H1 (cell line): ENCODE measurements at regions not wholly inside any gene's neighbourhood (a gene's known extent, or its start where the extent isn't known, plus 50 kb on each side); places are given as distances from the start of the nearest gene placed in this dataset.
A peak's percentile ranks its signal among the peaks of the same experiment; 100 is the strongest.

ENCODE experiments used
- CTCF ChIA-PET: fragments of 300-600 bp; sonication (Branson Sonifier 250); formaldehyde crosslinking; loops from one replicate; lab custom pipeline; 2021; ENCODE audit not compliant: partially characterized antibody; lab: Charles Lee
- POLR2A ChIA-PET: fragments of 300-600 bp; sonication (Branson Sonifier 250); formaldehyde crosslinking; loops from one replicate; lab custom pipeline; 2021; ENCODE audit warnings: inconsistent platforms; ENCODE audit not compliant: partially characterized antibody; lab: Charles Lee
- DNase-seq, 2 experiments: peaks; one replicate each; pipeline versions ENCODE4 v3.0.0 to v3.0.0-alpha.2; 2010 to 2022; ENCODE audit warnings: low spot score in 2 of 2, low read depth in 1 of 2, mixed read lengths in 1 of 2
- FAIRE-seq: peaks from 2 replicates; lab custom pipeline; 2011; peaks lifted over from hg19 to GRCh38; lab: Jason Lieb, UNC
- H2AFZ ChIP-seq: 2 replicates; pipeline ENCODE4 v1.8.1; 2012; ENCODE audit warnings: low read length, inconsistent platforms
- H2AK5ac ChIP-seq: 2 replicates; pipeline ENCODE4 v1.6.1; 2013; ENCODE audit warnings: low read depth, low read length
- H2BK120ac ChIP-seq: replicated peaks from 2 replicates; pipeline ENCODE3; 2013; ENCODE audit warnings: low read depth, low read length, inconsistent platforms
- H2BK12ac ChIP-seq: 2 replicates; pipeline ENCODE4 v1.6.1; 2013; ENCODE audit warnings: low read depth, low read length
- H2BK15ac ChIP-seq: 2 replicates; pipeline ENCODE4 v1.6.1; 2013; ENCODE audit warnings: low read length
- H2BK20ac ChIP-seq: 2 replicates; pipeline ENCODE4 v1.6.1; 2013; ENCODE audit warnings: low read length
- H2BK5ac ChIP-seq: 2 replicates; pipeline ENCODE4 v1.6.1; 2013; ENCODE audit warnings: low read depth, low read length
- H3K14ac ChIP-seq: 2 replicates; pipeline ENCODE4 v1.6.1; 2013; ENCODE audit warnings: inconsistent platforms; ENCODE audit not compliant: insufficient read length
- H3K18ac ChIP-seq: 2 replicates; pipeline ENCODE4 v1.6.1; 2013; ENCODE audit warnings: low read length; ENCODE audit errors: extremely low read depth
- H3K23ac ChIP-seq: 2 replicates; pipeline ENCODE4 v1.6.1; 2013; ENCODE audit warnings: inconsistent platforms; ENCODE audit not compliant: insufficient read length
- H3K23me2 ChIP-seq: 2 replicates; pipeline ENCODE4 v1.6.1; 2013; ENCODE audit warnings: low read depth, low read length
- H3K27ac ChIP-seq: 2 replicates; pipeline ENCODE4 v1.6.1; 2011; ENCODE audit warnings: low read depth, low read length, inconsistent platforms
- H3K27me3 ChIP-seq, 4 experiments: replicated peaks in 1 of 4; 1 replicate in 1 of 4; 2 replicates in 3 of 4; pipeline versions ENCODE4 v1.6.1 to v1.8.1; 2011 to 2013; ENCODE audit warnings: low read length in 3 of 4, mild to moderate bottlenecking in 3 of 4, inconsistent platforms in 2 of 4, mixed read lengths in 2 of 4, moderate library complexity in 1 of 4; ENCODE audit not compliant: control insufficient read depth in 3 of 4, insufficient read depth in 3 of 4; ENCODE audit errors: extremely low read depth in 1 of 4
- H3K36me3 ChIP-seq, 4 experiments: 2 replicates each; pipeline versions ENCODE4 v1.6.1 to v1.8.1; 2011 to 2013; ENCODE audit warnings: mild to moderate bottlenecking in 4 of 4, low read length in 3 of 4, moderate library complexity in 2 of 4, control low read depth in 1 of 4, inconsistent platforms in 1 of 4; ENCODE audit not compliant: insufficient read depth in 4 of 4, control insufficient read depth in 2 of 4
- H3K4ac ChIP-seq: replicated peaks from 2 replicates; pipeline ENCODE3; 2013; ENCODE audit warnings: low read length, low read depth, mixed read lengths, inconsistent platforms; ENCODE audit not compliant: insufficient read length
- H3K4me1 ChIP-seq, 4 experiments: replicated peaks in 1 of 4; 1 replicate in 1 of 4; 2 replicates in 3 of 4; pipeline versions ENCODE4 v1.6.1 to v1.8.1; 2011 to 2013; ENCODE audit warnings: low read length in 3 of 4, inconsistent platforms in 2 of 4, mixed read lengths in 1 of 4; ENCODE audit not compliant: insufficient read depth in 4 of 4, control insufficient read depth in 3 of 4
- H3K4me2 ChIP-seq, 2 experiments: 2 replicates each; pipeline versions ENCODE4 v1.6.1 to v1.8.1; 2011 to 2013; ENCODE audit warnings: low read depth in 2 of 2, low read length in 2 of 2, control low read depth in 1 of 2, inconsistent platforms in 1 of 2, mild to moderate bottlenecking in 1 of 2; ENCODE audit not compliant: insufficient read depth in 1 of 2
- H3K4me3 ChIP-seq, 4 experiments: fragments of 200-600, 300-600 bp in 1 of 4; sonication (generic), shearing (Covaris generic), sonication (Bioruptor Twin) in 1 of 4; 2 replicates each; pipeline versions ENCODE4 v1.5.1 to v1.8.1; 2011 to 2016; ENCODE audit warnings: low read length in 4 of 4, low read depth in 3 of 4, control low read depth in 2 of 4, inconsistent platforms in 2 of 4, mild to moderate bottlenecking in 2 of 4, mixed read lengths in 1 of 4, moderate library complexity in 1 of 4; ENCODE audit not compliant: insufficient read depth in 2 of 4; ENCODE audit errors: extremely low read depth in 1 of 4
- H3K56ac ChIP-seq: replicated peaks from 2 replicates; pipeline ENCODE3; 2013; ENCODE audit warnings: low read depth, mild to moderate bottlenecking, mixed read lengths, low read length, inconsistent platforms; ENCODE audit not compliant: insufficient read length
- H3K79me1 ChIP-seq: 2 replicates; pipeline ENCODE4 v1.6.1; 2013; ENCODE audit warnings: low read depth, low read length, control low read depth
- H3K79me2 ChIP-seq, 2 experiments: 2 replicates each; pipeline versions ENCODE4 v1.6.1 to v1.8.1; 2012 to 2013; ENCODE audit warnings: low read length in 2 of 2, mild to moderate bottlenecking in 2 of 2, inconsistent platforms in 1 of 2; ENCODE audit not compliant: insufficient read depth in 2 of 2, control insufficient read depth in 1 of 2
- H3K9ac ChIP-seq, 4 experiments: replicated peaks in 1 of 4; 1 replicate in 1 of 4; 2 replicates in 3 of 4; pipeline versions ENCODE4 v1.6.1 to v1.8.1; 2011 to 2013; ENCODE audit warnings: low read depth in 3 of 4, low read length in 3 of 4, control low read depth in 2 of 4, mild to moderate bottlenecking in 2 of 4, moderate library complexity in 2 of 4, inconsistent platforms in 1 of 4; ENCODE audit errors: extremely low read depth in 1 of 4
- H3K9me3 ChIP-seq, 2 experiments: 2 replicates each; pipeline versions ENCODE4 v1.6.1 to v1.8.1; 2012 to 2013; ENCODE audit warnings: mild to moderate bottlenecking in 2 of 2, moderate library complexity in 2 of 2, control low read depth in 1 of 2, inconsistent platforms in 1 of 2, low read depth in 1 of 2, low read length in 1 of 2, mixed read lengths in 1 of 2; ENCODE audit not compliant: insufficient read depth in 2 of 2
- H4K20me1 ChIP-seq, 2 experiments: replicated peaks in 1 of 2; 2 replicates each; pipeline versions ENCODE3 to v1.8.1; 2011 to 2013; ENCODE audit warnings: inconsistent platforms in 2 of 2, low read length in 2 of 2, mild to moderate bottlenecking in 1 of 2; ENCODE audit not compliant: insufficient read depth in 2 of 2, control insufficient read depth in 1 of 2
- H4K5ac ChIP-seq: 2 replicates; pipeline ENCODE4 v1.6.1; 2013; ENCODE audit warnings: low read length, low read depth, mixed read lengths, inconsistent platforms; ENCODE audit not compliant: insufficient read length
- H4K8ac ChIP-seq: 2 replicates; pipeline ENCODE4 v1.8.0; 2013; ENCODE audit warnings: mild to moderate bottlenecking, moderate library complexity, low read length, inconsistent platforms; ENCODE audit not compliant: insufficient read depth; ENCODE audit errors: extremely low read depth
- H4K91ac ChIP-seq: replicated peaks from 2 replicates; pipeline ENCODE3; 2013; ENCODE audit warnings: low read length, mixed read lengths, inconsistent platforms; ENCODE audit not compliant: insufficient read length
- CEBPB ChIP-seq: IDR thresholded peaks from 2 replicates; pipeline ENCODE4 v1.6.1; 2012; ENCODE audit warnings: low read depth, low read length
- CTCF ChIP-seq, 3 experiments: IDR thresholded peaks; 1 replicate in 2 of 3; 2 replicates in 1 of 3; pipeline versions ENCODE4 v1.5.1 to v1.6.1; 2011; ENCODE audit warnings: low read length in 3 of 3, mild to moderate bottlenecking in 3 of 3, inconsistent platforms in 2 of 3, low read depth in 1 of 3, moderate library complexity in 1 of 3; ENCODE audit not compliant: insufficient read depth in 1 of 3; ENCODE audit errors: control extremely low read depth in 1 of 3
- EP300 ChIP-seq, 2 experiments: IDR thresholded peaks; 1 replicate in 1 of 2; 2 replicates in 1 of 2; pipeline ENCODE4 v1.6.1; 2011 to 2012; ENCODE audit warnings: low read depth in 2 of 2, low read length in 2 of 2, mild to moderate bottlenecking in 2 of 2, borderline replicate concordance in 1 of 2, inconsistent platforms in 1 of 2, moderate library complexity in 1 of 2
- HDAC6 ChIP-seq: IDR thresholded peaks from one replicate; pipeline ENCODE4 v1.7.1; 2012; ENCODE audit warnings: low read depth, mild to moderate bottlenecking, inconsistent platforms, low read length, moderate library complexity
- MAFK ChIP-seq: IDR thresholded peaks from 2 replicates; pipeline ENCODE4 v1.6.1; 2012; ENCODE audit warnings: low read depth, mild to moderate bottlenecking, improper control_type of control experiment, low read length
- RAD21 ChIP-seq, 2 experiments: IDR thresholded peaks in 1 of 2; conservative IDR thresholded peaks in 1 of 2; 2 replicates each; pipeline ENCODE4 v1.6.1; 2011; ENCODE audit warnings: low read depth in 2 of 2, low read length in 2 of 2, improper control_type of control experiment in 1 of 2, inconsistent platforms in 1 of 2, mild to moderate bottlenecking in 1 of 2, moderate library complexity in 1 of 2
- WGBS, 2 experiments: shearing (Covaris generic) in 1 of 2; methylation state at CpG; one replicate each; pipeline versions ENCODE4 v1.1.6 to v1.1.7; 2013 to 2015; ENCODE audit warnings: low lambda C conversion rate in 2 of 2, mixed read lengths in 2 of 2, inconsistent platforms in 1 of 2, low coverage in 1 of 2, missing lambda C conversion rate in 1 of 2; ENCODE audit not compliant: insufficient replicate concordance in 2 of 2, insufficient coverage in 1 of 2, insufficient read length in 1 of 2; ENCODE audit errors: extremely low coverage in 1 of 2, missing lambda C conversion rate in 1 of 2; 5-methylcytosine and 5-hydroxymethylcytosine counted together

GRCh38 chr3:66133853-66134445, 86.9 kb upstream of the SLC25A26 start:
- ChIA-PET POLR2A (interaction anchor here (0.6 kb wide), 1 partner anchor 349 kb away, joined by 3 read pairs; no protein-coding TSS in a partner anchor), CTCF (interaction anchor here (0.7 to 2.7 kb wide), 16 partner anchors 10 to 342 kb away, joined by 3 to 10 read pairs (median 3); no protein-coding TSS in a partner anchor)
- H3K4me2 ChIP-seq: no peak overlapping the region
- H3K27ac ChIP-seq: no peak overlapping the region
- H3K14ac ChIP-seq: no peak overlapping the region
- no peak overlapping the region for H3K56ac ChIP-seq
- H4K91ac ChIP-seq: no peak overlapping the region
- WGBS, 2 experiments: 74% methylated on average over 8 of the region's 8 CpGs; no CpG with 5 or more reads in 1 of the 2 experiments
- no peak for DNase-seq
- no peak overlapping the region for H3K18ac ChIP-seq
- H3K4ac ChIP-seq: no peak overlapping the region
- H2BK20ac ChIP-seq: no peak overlapping the region
- H2AK5ac ChIP-seq: no peak overlapping the region
- H3K23me2 ChIP-seq: no peaks in the 10 kb centered on the region
- H4K20me1 ChIP-seq: no peaks in the 10 kb centered on the region
- H2BK120ac ChIP-seq: no peak overlapping the region
- no peaks in the 10 kb centered on the region for H3K27me3 ChIP-seq
- H3K4me3 ChIP-seq: no peak overlapping the region
- H3K79me2 ChIP-seq: no peaks in the 10 kb centered on the region
- no peak overlapping the region for H2AFZ ChIP-seq
- TF ChIP-seq RAD21 (IDR thresholded peaks at IDR 0.05 in 1 of 2, conservative IDR thresholded peaks at IDR 0.05 in 1 of 2; ENCODE audit: low read depth in 2 of 2, low read length in 2 of 2) (peak; percentile 39 to 50), MAFK (peak; percentile 80), CTCF (IDR thresholded peaks at IDR 0.05; ENCODE audit: control extremely low read depth in 1 of 3, insufficient read depth in 1 of 3, low read depth in 1 of 3, low read length in 3 of 3) (peak in 1 of 3 experiments; percentile 3; a peak in 1 of 4 replicates), EP300 (IDR thresholded peaks at IDR 0.05; ENCODE audit: borderline replicate concordance in 1 of 2, low read depth in 2 of 2, low read length in 2 of 2) (no peak), CEBPB (no peak), HDAC6 (no peak)
- TF ChIP-seq, all 59 proteins: peak for 3
- no peak overlapping the region for H3K23ac ChIP-seq
- H2BK5ac ChIP-seq: no peak overlapping the region
- no peak overlapping the region for H2BK15ac ChIP-seq
- H4K5ac ChIP-seq: no peak overlapping the region
- H3K4me1 ChIP-seq: peaks cover 0 to 4% (median under 1%) of the 10 kb centered on the region in 4 experiments; a peak in 3 of 7 replicates
- H3K36me3 ChIP-seq: no peaks in the 10 kb centered on the region
- FAIRE-seq: peak; percentile 55
- no peak overlapping the region for H2BK12ac ChIP-seq
- no peak overlapping the region for H4K8ac ChIP-seq
- H3K9ac ChIP-seq: no peak overlapping the region
- no peaks in the 10 kb centered on the region for H3K79me1 ChIP-seq
- no peaks in the 10 kb centered on the region; a peak in 1 of 4 replicates for H3K9me3 ChIP-seq
